Gastrocnemius medialis (tissue), 4 donors: ENCODE measurements at regions not wholly inside any gene's neighbourhood (a gene's known extent, or its start where the extent isn't known, plus 50 kb on each side); places are given as distances from the start of the nearest gene placed in this dataset.

Source experiments
- POLR2A ChIP-seq, 2 donors: fragments of 450-650 bp; IDR thresholded peaks; one replicate each; pipeline ENCODE4 v1.6.1; 2017; ENCODE audit warnings: antibody characterized with exemption in 2 of 2, mild to moderate bottlenecking in 2 of 2, moderate library complexity in 2 of 2
- TF ChIP-seq, protein P1 (sequence below), 5 experiments: fragments of 450-650 bp in 3 of 5; fragments of 200-600 bp in 2 of 5; sonication (generic) in 2 of 5; IDR thresholded peaks in 4 of 5; conservative IDR thresholded peaks in 1 of 5; 1 replicate in 4 of 5; 2 replicates in 1 of 5; pipeline ENCODE4 v1.5.1; 2016 to 2019; ENCODE audit warnings: antibody characterized with exemption in 5 of 5, mild to moderate bottlenecking in 3 of 5, moderate library complexity in 3 of 5

DNA sequence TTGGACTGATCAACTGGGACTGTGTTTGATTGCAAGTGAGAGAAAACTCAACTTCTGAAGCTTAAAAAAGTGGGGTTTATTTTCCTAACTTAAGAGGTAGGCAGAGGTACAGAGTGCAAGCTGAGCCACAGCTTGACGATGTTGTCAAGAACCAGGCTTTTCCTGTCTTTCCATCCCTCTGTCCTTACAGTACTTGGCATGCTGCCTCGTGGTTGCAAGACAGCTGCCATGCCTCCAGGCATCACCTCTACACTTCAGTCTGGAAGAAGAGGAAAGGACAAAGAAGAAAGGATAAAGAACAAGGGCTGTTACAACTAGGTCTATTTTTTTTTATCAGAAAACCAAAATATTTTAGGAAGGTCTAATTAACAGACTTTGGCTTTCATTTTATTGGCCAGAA is 51.8 kb upstream of the GALNT15 start:
- TF ChIP-seq, protein P1, sequence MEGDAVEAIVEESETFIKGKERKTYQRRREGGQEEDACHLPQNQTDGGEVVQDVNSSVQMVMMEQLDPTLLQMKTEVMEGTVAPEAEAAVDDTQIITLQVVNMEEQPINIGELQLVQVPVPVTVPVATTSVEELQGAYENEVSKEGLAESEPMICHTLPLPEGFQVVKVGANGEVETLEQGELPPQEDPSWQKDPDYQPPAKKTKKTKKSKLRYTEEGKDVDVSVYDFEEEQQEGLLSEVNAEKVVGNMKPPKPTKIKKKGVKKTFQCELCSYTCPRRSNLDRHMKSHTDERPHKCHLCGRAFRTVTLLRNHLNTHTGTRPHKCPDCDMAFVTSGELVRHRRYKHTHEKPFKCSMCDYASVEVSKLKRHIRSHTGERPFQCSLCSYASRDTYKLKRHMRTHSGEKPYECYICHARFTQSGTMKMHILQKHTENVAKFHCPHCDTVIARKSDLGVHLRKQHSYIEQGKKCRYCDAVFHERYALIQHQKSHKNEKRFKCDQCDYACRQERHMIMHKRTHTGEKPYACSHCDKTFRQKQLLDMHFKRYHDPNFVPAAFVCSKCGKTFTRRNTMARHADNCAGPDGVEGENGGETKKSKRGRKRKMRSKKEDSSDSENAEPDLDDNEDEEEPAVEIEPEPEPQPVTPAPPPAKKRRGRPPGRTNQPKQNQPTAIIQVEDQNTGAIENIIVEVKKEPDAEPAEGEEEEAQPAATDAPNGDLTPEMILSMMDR (IDR thresholded peaks at IDR 0.05 in 4 of 5, conservative IDR thresholded peaks at IDR 0.05 in 1 of 5) = no peak
- TF ChIP-seq POLR2A (IDR thresholded peaks at IDR 0.05) = no peak
